MV-4-11 (cell line): ENCODE measurements at regions not wholly inside any gene's neighbourhood (a gene's known extent, or its start where the extent isn't known, plus 50 kb on each side); places are given as distances from the start of the nearest gene placed in this dataset.
"Not testable (repeated sequence)": the region's sequence is repeated elsewhere in the genome, so short reads cannot be mapped to it uniquely, and the experiment has no call there.

ENCODE experiments used
- DNase-seq: peaks from one replicate; lab custom pipeline; 2025; lab: John Stamatoyannopoulos, UW

DNA sequence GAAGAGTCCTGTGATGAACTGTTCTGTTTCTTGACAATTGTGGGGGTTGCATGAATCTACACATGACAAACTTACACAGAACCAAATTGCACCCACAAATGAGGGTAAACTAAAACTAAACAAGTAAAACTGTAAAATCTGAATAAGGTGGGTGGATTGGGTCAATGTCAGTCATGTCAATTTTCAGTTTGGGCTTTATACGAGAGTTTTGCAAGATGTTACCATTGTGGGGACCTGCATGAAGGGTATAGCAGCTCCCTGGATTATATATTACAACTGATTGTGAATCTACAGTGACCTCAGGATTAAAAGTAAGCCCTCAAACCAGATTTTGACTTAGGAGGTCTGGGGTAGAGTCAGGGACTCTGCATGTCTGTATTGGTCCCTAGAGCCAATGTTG, 101.5 kb upstream of the LHX5 start:
- no peak for DNase-seq

DNA sequence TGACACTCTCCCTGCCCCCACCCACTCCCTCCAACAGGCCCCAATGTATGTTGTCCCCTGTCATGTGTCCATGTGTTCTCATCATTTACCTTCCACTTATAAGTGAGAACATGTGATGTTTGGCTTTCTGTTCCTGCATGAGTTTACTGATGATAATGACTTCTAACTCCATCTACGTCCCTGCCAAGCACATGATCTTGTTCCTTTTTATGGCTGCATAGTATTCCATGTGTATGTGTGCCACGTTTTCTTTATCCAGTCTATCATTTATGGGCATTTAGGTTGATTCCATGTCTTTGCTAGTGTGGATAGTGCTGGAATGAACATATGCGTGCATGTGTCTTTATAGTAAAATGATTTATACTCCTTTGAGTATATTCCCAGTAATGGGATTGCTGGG, 100.0 kb upstream of the LHX5 start:
- no peak for DNase-seq

DNA sequence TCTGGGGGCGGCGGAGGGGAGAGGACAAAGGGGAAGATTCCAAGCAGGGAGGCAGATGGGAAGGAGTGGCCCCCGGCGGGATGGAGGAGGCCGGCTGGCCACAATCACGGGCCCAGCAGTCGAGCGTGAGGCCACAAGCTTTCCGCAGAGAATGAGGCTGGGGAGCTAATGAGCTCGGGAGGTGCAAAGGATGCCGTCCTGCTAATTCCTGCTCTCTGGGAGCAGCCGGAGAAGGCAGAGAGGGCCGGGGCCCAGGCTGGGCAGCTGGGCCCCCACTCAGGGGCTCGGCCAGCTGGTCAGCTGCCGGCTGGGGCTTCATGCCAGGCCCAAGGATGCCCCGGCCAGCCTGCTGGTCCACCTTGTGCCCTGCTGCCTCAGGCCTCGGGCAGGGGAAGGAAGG, 98.1 kb upstream of the LHX5 start:
- no peak for DNase-seq

DNA sequence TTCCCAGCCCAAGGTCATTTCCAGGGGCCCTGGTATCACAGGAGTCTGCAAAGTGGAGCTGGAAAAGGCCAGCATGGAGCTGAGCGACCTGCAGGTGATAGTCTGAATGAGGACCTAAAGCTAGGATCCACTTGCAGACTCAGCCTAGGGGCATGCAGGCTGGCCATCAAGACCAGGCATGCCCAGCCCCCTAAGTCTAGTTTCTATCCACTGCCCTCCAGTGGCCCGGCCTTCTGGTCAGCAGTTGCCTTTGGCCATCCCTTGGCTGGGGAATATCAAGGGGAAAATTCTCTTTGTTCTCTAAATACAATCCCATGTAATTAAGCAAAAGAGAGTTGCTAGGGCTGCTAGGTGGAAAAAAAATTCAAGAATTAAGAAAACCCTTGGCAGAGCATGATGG, 96.3 kb upstream of the LHX5 start:
- DNase-seq = no peak

DNA sequence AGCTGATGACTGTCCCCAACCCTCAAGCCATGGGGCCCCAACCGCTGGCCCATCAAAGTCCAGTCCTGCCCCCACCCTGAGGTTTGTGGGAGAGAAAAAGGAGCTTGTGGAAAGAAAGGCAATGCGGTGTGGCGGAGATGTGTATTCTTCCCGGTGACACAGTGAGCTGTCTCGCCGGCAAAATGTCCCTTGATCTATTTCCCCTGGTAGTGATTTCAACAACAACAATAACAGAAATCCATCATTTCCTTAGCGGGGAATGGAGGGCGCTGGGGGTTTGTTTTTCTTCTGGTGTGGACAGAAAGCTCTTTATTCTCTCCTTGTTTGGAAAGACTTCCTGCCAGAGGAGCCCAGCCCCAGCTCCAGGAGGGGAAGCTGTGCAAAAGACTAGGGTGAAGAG, 93.7 kb upstream of the LHX5 start:
- DNase-seq = no peak

DNA sequence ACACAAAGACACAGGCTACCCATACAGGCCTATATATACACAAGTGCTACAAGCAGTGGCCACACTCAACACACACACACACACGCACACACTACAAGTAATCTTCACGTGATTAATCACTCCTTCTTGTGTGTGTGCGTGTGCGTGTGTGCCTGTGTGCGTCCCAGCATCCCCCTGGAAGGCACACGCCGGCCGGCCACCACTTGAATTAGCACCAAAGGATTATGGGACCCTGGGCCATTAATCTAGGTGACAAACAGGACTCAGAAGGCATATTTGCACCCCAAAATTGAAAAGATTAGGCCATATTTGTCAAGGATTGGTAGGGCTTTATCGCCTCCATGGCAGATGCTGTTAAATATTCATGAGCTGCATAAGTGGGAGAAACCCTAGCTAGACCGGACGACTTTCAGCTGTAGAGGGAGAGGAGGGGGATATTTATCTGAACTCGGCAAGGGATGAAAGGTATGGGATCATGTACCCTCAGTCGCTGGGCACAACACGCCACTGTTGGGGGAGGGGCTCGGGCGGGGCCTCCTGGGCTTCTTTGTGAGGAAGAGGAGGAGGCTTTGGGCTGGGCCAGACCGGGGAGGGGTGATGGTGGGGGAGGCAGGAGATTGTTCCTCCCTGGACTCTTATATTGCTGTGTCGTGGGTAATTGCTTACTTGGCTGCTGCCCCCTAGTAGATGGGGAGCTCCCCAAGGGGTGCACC, 89.6 kb upstream of the LHX5 start:
- DNase-seq = no peak

DNA sequence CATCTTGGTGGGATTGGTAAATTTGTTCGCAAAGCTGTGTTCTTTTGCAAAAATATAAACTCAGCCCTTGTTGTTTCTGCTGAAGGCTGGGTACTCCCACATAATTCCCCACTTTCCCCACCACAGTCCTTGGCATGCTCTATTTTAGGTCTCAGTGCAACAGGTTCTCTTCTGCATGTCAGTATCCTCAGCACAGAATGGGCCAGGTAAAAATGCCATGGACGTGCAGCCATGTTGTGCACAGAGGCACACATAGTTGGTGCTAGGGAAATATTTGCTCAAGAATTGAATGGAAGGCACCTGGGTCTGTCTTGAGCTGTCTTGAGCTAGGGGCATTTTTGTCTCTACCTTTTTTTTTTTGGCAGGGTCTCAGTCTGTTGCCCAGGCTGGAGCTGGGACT, 87.8 kb upstream of the LHX5 start:
- no peak for DNase-seq

DNA sequence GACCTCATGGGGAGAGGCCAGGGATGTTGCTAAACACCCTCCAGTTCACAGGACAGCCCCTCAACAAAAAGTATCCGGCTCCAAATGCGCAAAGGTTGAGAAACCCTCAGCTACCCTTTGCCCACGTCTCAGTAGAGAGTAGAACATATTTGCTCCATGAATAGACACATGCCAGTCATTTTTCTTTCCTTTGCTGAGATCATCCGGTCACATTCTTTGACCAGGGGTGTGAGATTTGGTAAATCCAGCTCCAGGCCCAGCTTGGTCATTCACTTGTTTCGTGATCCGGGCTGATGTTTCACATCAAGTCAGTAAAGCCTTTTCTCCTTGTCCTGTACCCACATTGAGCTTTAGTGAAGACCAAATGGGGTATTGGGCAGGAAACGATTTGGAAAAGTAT, 83.6 kb upstream of the LHX5 start:
- DNase-seq = no peak

DNA sequence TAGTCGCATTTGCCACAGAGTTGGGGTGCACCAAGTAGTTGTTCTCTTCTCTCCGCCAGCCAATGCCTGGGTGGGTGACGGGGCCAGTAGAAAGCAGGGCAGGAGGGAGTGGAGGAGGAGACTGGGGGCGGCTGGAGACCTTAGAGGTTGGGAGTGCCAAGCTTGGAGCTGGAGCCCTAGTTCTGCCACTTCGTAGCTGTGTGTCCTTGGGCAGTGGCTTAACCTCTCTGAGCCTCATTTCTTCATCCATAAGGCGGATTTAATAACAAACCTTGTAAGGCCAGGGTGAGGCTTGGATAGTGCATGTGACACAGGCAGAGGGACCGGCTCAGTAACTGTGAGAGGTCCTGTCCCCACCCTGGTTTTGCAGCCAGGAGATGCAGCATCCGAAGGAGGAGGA, 81.1 kb upstream of the LHX5 start:
- no peak for DNase-seq

DNA sequence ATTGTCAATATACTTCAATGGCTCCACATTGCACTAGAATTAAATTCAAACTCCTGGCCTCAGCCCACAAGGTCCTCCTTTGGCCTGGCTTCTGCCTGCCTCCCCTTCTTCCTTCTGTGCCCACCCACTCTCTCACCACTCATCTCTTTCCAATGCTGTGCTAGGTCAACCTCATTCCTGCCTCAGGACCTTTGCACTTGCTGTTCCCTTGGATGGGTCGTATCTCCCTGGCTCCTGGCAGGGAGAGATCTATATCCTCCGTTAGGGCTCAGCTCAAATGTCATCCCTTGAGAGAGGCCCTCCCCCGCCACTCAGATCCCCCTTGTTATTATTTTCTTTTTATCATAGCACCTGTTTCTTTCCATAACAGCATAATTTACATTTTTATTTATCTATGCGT, 79.9 kb upstream of the LHX5 start:
- DNase-seq = no peak

DNA sequence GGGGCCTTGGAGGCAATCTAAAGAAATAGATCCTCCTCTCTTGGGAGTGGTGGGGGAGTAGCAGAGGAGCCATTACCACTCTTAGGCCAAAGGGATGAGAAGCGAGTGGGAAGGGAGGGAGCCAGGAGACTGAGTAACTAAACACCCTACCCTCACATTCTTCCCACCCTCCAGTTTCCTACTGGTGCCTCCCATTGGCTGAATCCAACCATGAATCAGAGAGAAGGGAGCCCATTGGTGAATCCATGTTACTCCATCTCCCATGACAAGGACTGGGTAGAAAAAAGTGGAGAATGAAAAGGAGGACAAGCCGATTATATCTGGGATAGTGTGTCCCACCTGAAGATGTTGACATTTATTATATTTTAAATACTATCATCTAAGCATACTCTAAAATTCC, 76.8 kb upstream of the LHX5 start:
- DNase-seq = no peak

DNA sequence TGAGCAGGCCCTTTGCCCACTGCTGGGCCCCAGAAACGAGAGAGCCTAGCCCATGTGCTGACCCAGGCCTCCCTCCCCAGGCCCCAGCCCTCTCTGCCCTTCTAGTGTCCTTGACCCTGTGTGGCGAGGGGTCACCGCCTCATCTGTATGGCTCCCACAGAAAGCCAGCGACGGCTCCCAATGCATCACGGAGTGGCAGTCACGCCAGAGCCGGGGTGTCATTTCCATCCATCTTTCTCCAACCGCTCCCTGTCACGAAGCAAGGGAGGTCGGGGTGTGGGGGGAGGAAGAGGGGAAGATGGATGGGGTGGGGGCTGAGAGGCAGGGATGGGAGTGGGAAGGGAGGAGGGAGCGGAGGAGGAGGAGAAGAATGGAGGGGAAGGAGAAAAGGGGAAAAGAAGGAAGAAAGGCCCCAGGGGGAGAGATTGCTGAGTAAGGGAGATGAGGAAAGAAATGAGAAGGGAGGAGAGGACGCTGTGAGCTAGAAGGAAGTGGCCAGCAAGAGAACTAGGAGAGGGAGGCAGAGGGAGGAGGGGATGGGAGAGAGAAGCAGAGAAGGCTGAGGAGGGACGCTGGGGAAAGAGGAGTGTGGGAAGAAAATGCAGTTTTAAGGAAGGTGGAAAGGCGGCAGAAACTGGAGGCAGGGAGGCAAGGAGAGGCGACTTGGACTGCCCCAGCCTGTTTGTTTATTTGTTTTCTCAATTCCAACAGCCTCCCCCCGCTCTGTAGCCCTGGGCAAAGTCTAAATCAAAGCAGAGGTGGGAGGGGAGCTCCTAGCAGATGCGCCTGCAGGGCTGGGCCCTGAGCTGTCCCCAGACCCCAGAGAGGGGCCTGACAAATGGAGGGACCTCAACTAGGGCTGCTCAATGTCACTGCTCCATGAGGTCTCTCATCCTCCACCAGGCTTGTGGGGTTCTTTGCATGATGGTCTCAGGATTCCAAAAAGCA, 75.5 kb upstream of the LHX5 start:
- DNase-seq = no peak

DNA sequence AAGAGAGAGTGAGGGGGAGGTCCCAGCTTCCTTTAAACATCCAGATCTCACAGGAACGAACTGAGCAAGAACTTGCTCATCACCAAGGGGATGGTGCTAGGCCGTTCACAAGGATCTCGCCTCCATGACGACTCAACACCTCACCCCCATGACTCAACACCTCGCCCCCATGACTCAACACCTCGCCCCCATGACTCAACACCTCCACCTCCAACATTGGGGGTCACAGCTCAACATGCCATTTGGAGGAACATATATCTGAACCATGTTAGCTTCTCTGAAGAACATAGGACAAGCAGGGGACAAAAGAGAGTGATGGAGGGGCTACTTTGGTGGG, 66.0 kb upstream of the LHX5 start:
- no peak for DNase-seq

DNA sequence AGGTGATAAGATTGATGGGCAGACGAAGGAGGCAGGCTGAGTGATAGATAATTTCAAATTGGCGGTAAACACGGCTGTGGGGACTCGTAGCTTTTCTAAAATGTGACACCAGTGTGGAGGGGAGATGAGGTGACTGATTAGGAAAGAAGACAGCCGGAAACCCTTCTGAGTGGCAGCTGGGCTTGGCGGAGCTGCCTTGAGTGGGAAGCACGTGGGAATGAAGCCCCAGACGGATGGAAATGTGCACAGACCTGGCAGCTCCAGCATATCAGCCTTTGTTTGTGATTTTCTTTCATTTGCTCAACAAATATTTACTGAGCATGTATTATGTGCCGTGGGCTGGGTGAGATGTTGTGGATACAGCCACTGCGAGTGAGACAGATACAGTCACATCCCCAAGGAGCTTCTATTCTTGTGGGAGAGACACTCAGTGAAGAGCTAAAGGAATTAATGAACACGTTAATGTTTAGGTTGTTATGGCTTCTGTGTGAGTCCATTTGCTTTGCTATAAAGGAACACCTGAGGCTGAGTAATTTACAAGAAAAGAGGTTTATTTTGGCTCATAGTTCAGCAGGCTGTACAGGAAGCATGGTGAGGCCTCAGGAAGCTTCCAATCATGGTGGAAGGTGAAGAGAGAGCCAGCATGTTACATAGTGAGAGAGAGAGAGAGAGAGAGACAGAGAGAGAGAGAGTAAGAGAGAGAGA, 65.5 kb upstream of the LHX5 start:
- DNase-seq = no peak

DNA sequence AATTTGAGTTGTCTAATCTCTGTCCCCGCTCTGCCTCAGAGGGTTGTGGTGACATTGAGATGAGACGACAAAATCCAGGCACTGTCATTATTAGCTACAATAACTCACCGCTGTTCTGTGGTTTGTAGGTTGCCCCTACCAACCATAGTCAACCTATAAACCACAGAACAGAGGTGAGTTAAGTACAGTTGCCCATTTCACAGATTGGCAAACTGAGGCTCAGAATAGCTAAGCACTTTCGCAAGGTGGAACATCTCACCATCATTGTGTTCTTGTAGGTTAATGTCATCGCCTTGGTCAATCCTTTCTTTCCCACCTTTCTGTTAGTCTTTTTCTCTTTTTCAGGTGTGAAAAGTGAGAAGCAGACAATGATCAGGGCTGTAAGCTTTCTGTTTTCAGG, 63.4 kb upstream of the LHX5 start:
- no peak for DNase-seq

DNA sequence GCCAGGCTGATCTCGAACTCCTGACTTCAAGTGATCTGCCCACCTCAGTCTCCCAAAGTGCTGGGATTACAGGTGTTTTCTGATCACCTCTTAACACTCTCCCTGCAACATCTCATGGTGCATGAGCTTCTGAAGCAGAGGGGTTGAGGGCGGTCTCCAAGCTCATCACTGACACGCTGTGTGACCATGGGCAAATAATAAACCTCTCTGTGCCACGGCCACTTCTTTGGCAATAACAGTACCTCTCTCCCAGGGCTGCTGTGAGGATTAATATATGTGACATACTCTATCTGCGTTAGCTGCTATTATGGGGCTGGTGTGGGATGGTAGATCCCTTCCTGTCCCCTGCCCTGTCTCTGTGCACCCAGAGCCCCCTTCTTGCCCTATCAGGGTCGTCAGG, 62.9 kb upstream of the LHX5 start:
- DNase-seq = no peak

DNA sequence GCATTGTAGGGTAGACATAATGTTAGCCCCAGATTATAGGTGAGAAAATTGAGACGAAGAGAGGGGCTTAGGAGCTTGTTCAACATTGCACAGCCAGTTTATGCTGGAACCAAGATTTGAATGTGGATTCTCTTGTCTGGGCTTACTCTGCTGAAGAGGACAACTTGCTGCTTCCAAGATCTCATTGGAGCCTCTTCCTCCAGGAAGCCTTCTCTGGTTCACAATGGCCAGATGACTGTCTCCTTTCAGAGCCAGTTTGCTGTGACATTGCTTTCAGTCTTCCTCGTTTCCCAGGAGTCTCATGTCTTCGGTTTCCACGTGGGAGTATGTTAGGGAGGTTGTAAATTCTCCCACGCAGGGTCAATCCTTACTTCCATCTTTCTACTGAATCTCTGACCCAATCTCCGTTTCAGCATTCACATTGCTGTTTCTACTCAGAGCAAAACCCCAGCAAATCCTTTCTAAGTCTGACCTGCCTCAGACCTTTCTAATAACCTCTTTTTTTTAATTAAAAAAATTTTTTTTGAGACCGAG, 62.2 kb upstream of the LHX5 start:
- no peak for DNase-seq

DNA sequence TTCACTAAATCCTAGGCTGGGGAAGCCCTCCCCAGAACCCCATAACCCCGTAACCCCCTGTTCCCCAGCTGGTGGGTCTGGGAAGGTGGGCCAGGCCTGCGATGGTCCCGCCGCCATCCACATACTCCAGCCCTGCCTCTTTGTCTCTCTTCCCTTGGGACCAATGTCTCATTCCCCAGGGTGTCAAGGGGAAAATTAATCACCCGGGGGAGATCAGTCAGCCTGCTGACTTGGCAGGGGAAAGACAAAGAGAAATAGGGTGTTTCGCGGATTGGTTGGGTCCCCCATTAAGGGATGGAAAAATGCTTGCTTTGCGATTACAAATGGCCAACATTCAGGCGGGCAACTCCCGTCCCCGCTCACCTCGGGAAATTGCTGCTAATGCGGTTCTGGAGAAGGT, 60.6 kb upstream of the LHX5 start:
- no peak for DNase-seq

DNA sequence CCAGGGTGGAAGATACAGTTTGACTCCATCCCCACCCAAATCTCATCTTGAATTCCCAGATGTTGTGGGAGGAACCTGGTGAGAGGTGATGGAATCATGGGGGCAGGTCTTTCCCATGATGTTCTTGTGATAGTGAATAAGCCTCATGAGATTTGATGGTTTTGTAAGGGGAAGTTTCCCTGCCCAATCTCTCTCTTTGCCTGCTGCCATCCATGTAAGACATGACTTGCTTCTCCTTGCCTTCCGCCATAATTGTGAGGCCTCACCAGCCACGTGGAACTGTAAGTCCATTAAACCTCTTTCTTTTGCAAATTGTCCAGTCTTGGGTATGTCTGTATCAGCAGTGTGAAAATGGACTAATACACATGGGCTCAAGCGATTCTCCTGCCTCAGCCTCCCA, 59.4 kb upstream of the LHX5 start:
- DNase-seq = not testable (repeated sequence)

DNA sequence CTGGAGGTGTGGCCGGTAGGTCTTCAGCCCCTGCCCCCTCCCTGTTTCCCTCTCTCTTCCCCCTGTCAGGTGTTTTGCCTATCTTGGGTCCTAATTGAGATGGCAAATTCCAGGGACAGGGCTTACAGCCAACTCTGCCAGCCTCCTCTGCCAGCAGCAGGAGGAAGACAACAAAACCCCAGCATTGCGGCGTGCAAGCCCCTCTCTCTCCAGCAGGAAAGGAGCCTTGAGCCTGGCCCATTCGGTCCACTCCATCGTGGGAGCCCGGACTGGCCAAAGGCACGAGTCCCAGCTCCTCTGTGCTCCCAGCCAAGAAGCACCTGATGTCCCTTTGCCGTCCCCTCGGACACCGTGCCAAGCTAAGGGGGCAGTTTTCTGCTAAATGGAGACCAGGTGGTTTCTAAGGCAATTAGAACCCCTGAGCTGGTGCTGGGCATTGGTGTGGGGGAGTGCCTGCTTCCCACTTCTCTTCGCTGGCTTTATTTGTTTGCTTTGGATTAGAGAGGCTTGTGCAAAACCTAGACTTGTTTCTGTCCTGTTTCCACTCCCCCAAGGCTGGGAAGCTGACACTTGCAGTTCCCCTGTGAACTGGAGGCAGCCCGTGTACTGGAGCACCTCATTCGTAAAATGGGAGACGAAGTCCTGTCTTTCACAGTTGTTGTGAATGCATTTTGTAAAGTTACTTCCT, 57.1 kb upstream of the LHX5 start:
- no peak for DNase-seq

DNA sequence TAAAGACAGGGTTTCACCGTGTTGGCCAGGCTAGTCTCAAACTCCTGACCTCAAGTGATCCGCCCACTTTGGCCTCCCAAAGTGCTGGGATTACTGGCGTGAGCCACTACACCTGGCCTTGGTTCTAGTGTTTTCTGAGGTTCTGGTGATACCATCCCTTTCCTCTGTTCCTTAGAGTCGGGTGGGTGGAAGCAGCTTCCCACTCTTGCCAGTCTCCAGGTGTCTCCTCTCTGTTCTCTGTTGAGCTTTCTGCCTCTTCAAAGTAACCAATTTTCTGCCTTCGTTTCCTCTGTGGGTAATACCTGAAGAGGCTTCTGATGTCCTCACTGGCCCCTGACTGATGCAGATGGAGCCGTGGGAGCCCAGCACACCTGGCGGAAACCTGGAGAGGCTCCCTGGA, 53.4 kb upstream of the LHX5 start:
- no peak for DNase-seq

DNA sequence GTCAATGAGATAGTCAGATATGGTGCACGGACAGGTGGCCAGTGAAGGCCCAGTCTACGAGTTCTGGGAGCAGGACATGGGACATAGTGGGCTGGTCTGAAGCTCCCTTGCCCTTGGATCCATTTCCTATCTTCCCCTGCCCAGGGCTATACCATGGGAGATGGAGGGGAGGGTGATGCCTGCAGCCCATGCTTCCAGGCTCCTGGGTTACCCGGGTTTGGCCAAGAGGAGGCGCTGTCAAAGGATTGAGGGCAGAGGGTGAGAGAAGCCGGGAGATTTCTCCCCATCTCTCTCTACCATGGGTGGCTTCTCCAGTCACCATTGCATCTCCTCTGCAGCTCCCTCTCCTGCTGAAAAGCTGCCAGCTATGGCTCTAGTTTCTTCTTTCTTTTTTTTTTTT, 52.8 kb upstream of the LHX5 start:
- no peak for DNase-seq
